IMR-90 (cell line): ENCODE measurements at regions not wholly inside any gene's neighbourhood (a gene's known extent, or its start where the extent isn't known, plus 50 kb on each side); places are given as distances from the start of the nearest gene placed in this dataset.

ENCODE experiments used
- ATAC-seq: fragments of 200-7000 bp; cut with Tn5 transposase; 2 replicates; pipeline ENCODE4 v1.9.1; 2020; ENCODE audit warnings: low read depth, mild to moderate bottlenecking, moderate library complexity
- BruUV-seq: library from RNA; stranded (reverse); fragments of 400-500 nt; replicated peaks from 2 replicates; lab custom pipeline; 2021; lab: Mats Ljungman, UMichigan
- CTCF ChIA-PET: fragments of 300-600 bp; formaldehyde crosslinking; extraction: SDS; loops from one replicate; lab custom pipeline; 2021; ENCODE audit warnings: antibody characterized with exemption; lab: Yijun Ruan, JAX
- POLR2A ChIA-PET: fragments of 300-600 bp; sonication (Branson Sonifier 250); formaldehyde crosslinking; loops from one replicate; lab custom pipeline; 2022; ENCODE audit warnings: antibody characterized with exemption; ENCODE audit not compliant: unreplicated experiment; lab: Charles Lee
- DNase-seq: peaks from one replicate; pipeline ENCODE4 v3.0.0; 2013
- H2AFZ ChIP-seq: replicated peaks from 2 replicates; pipeline ENCODE3; 2013; ENCODE audit warnings: low read length, mild to moderate bottlenecking; ENCODE audit not compliant: poor library complexity
- H2AK5ac ChIP-seq: 2 replicates; pipeline ENCODE4 v1.6.1; 2013; ENCODE audit warnings: low read depth, low read length, inconsistent platforms
- H2AK9ac ChIP-seq: replicated peaks from 2 replicates; pipeline ENCODE3; 2013; ENCODE audit warnings: mild to moderate bottlenecking, low read depth, low read length, moderate library complexity; ENCODE audit not compliant: poor library complexity
- H2BK120ac ChIP-seq: 2 replicates; pipeline ENCODE4 v1.6.1; 2013; ENCODE audit warnings: low read depth, low read length, inconsistent platforms
- H2BK15ac ChIP-seq: 3 replicates; pipeline ENCODE4 v1.6.1; 2013; ENCODE audit warnings: low read depth, low read length, inconsistent platforms
- H2BK20ac ChIP-seq: 2 replicates; pipeline ENCODE4 v1.6.1; 2013; ENCODE audit warnings: low read depth, mild to moderate bottlenecking, inconsistent platforms, low read length, moderate library complexity
- H2BK5ac ChIP-seq: 2 replicates; pipeline ENCODE4 v1.6.1; 2013; ENCODE audit warnings: mild to moderate bottlenecking, low read depth, low read length, inconsistent platforms; ENCODE audit not compliant: poor library complexity, severe bottlenecking
- H3K14ac ChIP-seq: replicated peaks from 2 replicates; pipeline ENCODE4 v1.6.1; 2013; ENCODE audit warnings: low read depth, low read length, inconsistent platforms
- H3K18ac ChIP-seq: 2 replicates; pipeline ENCODE4 v1.6.1; 2013; ENCODE audit warnings: low read depth, low read length, control low read depth
- H3K23ac ChIP-seq: 2 replicates; pipeline ENCODE4 v1.6.1; 2013; ENCODE audit warnings: low read depth, low read length, inconsistent platforms
- H3K27ac ChIP-seq: 2 replicates; pipeline ENCODE4 v1.5.1; 2013; ENCODE audit warnings: mild to moderate bottlenecking, control low read depth, low read length; ENCODE audit not compliant: insufficient read depth
- H3K27me3 ChIP-seq: 2 replicates; pipeline ENCODE4 v1.6.1; 2013; ENCODE audit warnings: low read length; ENCODE audit not compliant: control insufficient read depth, insufficient read depth
- H3K36me3 ChIP-seq: 2 replicates; pipeline ENCODE4 v1.6.1; 2013; ENCODE audit warnings: low read length, mixed read lengths; ENCODE audit not compliant: control insufficient read depth, insufficient read depth
- H3K4ac ChIP-seq: 2 replicates; pipeline ENCODE4 v1.6.1; 2013; ENCODE audit warnings: low read depth, low read length, inconsistent platforms
- H3K4me1 ChIP-seq: 2 replicates; pipeline ENCODE4 v1.6.1; 2013; ENCODE audit warnings: low read length, mixed read lengths; ENCODE audit not compliant: control insufficient read depth, insufficient read depth
- H3K4me2 ChIP-seq: 2 replicates; pipeline ENCODE4 v1.6.1; 2013; ENCODE audit warnings: low read depth, mild to moderate bottlenecking, control low read depth, low read length, moderate library complexity
- H3K4me3 ChIP-seq: 2 replicates; pipeline ENCODE4 v1.5.1; 2013; ENCODE audit warnings: low read depth, mild to moderate bottlenecking, control low read depth, low read length, moderate library complexity; ENCODE audit not compliant: insufficient read depth
- H3K56ac ChIP-seq: 2 replicates; pipeline ENCODE4 v1.6.1; 2013; ENCODE audit warnings: low read length, inconsistent platforms; ENCODE audit not compliant: insufficient read depth; ENCODE audit errors: extremely low read depth
- H3K79me1 ChIP-seq, 2 experiments: 2 replicates each; pipeline ENCODE4 v1.6.1; 2013; ENCODE audit warnings: low read length in 2 of 2, inconsistent platforms in 1 of 2, low read depth in 1 of 2
- H3K9ac ChIP-seq: 2 replicates; pipeline ENCODE4 v1.6.1; 2013; ENCODE audit warnings: low read depth, low read length, control low read depth
- H3K9me1 ChIP-seq: 2 replicates; pipeline ENCODE4 v1.6.1; 2013; ENCODE audit warnings: low read length, inconsistent platforms; ENCODE audit not compliant: insufficient read depth
- H3K9me3 ChIP-seq: 2 replicates; pipeline ENCODE4 v1.6.1; 2013; ENCODE audit warnings: low read length; ENCODE audit not compliant: control insufficient read depth, insufficient read depth
- H4K20me1 ChIP-seq: 2 replicates; pipeline ENCODE4 v1.6.1; 2013; ENCODE audit warnings: low read length, inconsistent platforms; ENCODE audit not compliant: insufficient read depth
- H4K5ac ChIP-seq: 2 replicates; pipeline ENCODE4 v1.6.1; 2013; ENCODE audit warnings: mild to moderate bottlenecking, low read depth, low read length, control low read depth
- H4K8ac ChIP-seq, 2 experiments: 2 replicates each; pipeline ENCODE4 v1.6.1; 2013; ENCODE audit warnings: low read depth in 2 of 2, low read length in 2 of 2, control low read depth in 1 of 2, inconsistent platforms in 1 of 2
- H4K91ac ChIP-seq: 2 replicates; pipeline ENCODE4 v1.6.1; 2013; ENCODE audit warnings: low read depth, low read length, inconsistent platforms; ENCODE audit not compliant: insufficient read depth
- CEBPB ChIP-seq: IDR thresholded peaks from 2 replicates; pipeline ENCODE4 v1.6.1; 2012; ENCODE audit warnings: low read depth, low read length, improper control_type of control experiment
- CHD1 ChIP-seq: IDR thresholded peaks from 2 replicates; pipeline ENCODE4 v1.6.1; 2012; ENCODE audit warnings: low read depth, low read length, improper control_type of control experiment
- CTCF ChIP-seq: conservative IDR thresholded peaks from 2 replicates; pipeline ENCODE4 v1.5.1; 2012; ENCODE audit warnings: mild to moderate bottlenecking, low read depth, low read length, improper control_type of control experiment
- ELK1 ChIP-seq: fragments of 150-350 bp; IDR thresholded peaks from 2 replicates; pipeline ENCODE4 v1.6.1; 2016; ENCODE audit warnings: low read depth, mild to moderate bottlenecking, low read length, moderate library complexity, borderline replicate concordance
- MXI1 ChIP-seq: IDR thresholded peaks from 2 replicates; pipeline ENCODE4 v1.6.1; 2012; ENCODE audit warnings: low read depth, mild to moderate bottlenecking, low read length, moderate library complexity, borderline replicate concordance
- POLR2A ChIP-seq: IDR thresholded peaks from 2 replicates; pipeline ENCODE4 v1.6.1; 2012; ENCODE audit warnings: mild to moderate bottlenecking, low read depth, low read length
- RAD21 ChIP-seq: IDR thresholded peaks from 2 replicates; pipeline ENCODE4 v1.6.1; 2012; ENCODE audit warnings: low read length, improper control_type of control experiment
- RCOR1 ChIP-seq: IDR thresholded peaks from 2 replicates; pipeline ENCODE4 v1.6.1; 2012; ENCODE audit warnings: mild to moderate bottlenecking, low read length, improper control_type of control experiment; ENCODE audit not compliant: insufficient replicate concordance
- WGBS, 2 experiments: methylation state at CpG; one replicate each; pipeline versions ENCODE4 v1.1.5 to v1.1.7; 2013; ENCODE audit warnings: missing lambda C conversion rate in 2 of 2; ENCODE audit not compliant: insufficient read length in 1 of 2; ENCODE audit errors: extremely low coverage in 2 of 2; 5-methylcytosine and 5-hydroxymethylcytosine counted together
- dilution Hi-C: fragments of 300-500 bp; cut with HindIII; formaldehyde crosslinking; loops from one replicate; pipeline ENCODE4 v1.14.3; 2018; ENCODE audit warnings: low sequenced_read_pairs; ENCODE audit not compliant: unreplicated experiment
- in situ Hi-C: fragments of 300-500 bp; cut with MboI; formaldehyde crosslinking; loops from 3 replicates; pipeline ENCODE4 v1.14.3; 2019; ENCODE audit warnings: low sequenced_read_pairs, inconsistent platforms, mixed read lengths
- intact Hi-C: fragments of 100-400 bp; cut with micrococcal nuclease; formaldehyde crosslinking; loops from 2 replicates; pipeline ENCODE4 v1.10.0; 2022

- Histone ChIP-seq H3K9me1 (no peaks in the 10 kb centered on the region), H2AK9ac (no peak overlapping the region), H3K9ac (no peak overlapping the region), H3K4me1 (no peaks in the 10 kb centered on the region), H2BK120ac (no peak overlapping the region), H3K9me3 (no peaks in the 10 kb centered on the region), H4K5ac (no peak overlapping the region), H2AK5ac (no peak overlapping the region), H3K23ac (no peak overlapping the region), H2AFZ (no peak overlapping the region), H4K20me1 (no peaks in the 10 kb centered on the region), H3K18ac (no peak overlapping the region), H3K27me3 (peaks cover 4% of the 10 kb centered on the region; the same call in 1 of the 2 replicates), H3K4me2 (no peak overlapping the region), H2BK15ac (no peak overlapping the region), H3K56ac (no peak overlapping the region), H2BK20ac (no peak overlapping the region), H3K14ac (no peak overlapping the region), H2BK5ac (no peak overlapping the region), H3K36me3 (no peaks in the 10 kb centered on the region), H3K4me3 (no peak overlapping the region), H4K91ac (no peak overlapping the region), H3K79me1 (no peaks in the 10 kb centered on the region), H3K4ac (no peak overlapping the region), H3K27ac (no peak overlapping the region), H4K8ac (no peak overlapping the region)
- CTCF ChIA-PET = no interaction called here
- ATAC-seq (no peak), DNase-seq (peak; percentile 2)
- WGBS, 2 experiments = no CpG with 5 or more reads among the region's 11 CpGs
- intact Hi-C loops = no loop called here
- in situ Hi-C loops = no loop called here
- TF ChIP-seq MXI1 (no peak), CEBPB (no peak), POLR2A (no peak), RAD21 (no peak), ELK1 (no peak), CHD1 (no peak), CTCF (no peak), RCOR1 (no peak)
- no TSS peak for BruUV-seq
- dilution Hi-C loops = no loop called here
- POLR2A ChIA-PET = no interaction called here
Measured at GRCh38 chr1:47547753-47548573, 110.1 kb downstream of the FOXD2 start.
